ENCODE measurements at regions not wholly inside any gene's neighbourhood (a gene's known extent, or its start where the extent isn't known, plus 50 kb on each side); places are given as distances from the start of the nearest gene placed in this dataset.

DNA sequence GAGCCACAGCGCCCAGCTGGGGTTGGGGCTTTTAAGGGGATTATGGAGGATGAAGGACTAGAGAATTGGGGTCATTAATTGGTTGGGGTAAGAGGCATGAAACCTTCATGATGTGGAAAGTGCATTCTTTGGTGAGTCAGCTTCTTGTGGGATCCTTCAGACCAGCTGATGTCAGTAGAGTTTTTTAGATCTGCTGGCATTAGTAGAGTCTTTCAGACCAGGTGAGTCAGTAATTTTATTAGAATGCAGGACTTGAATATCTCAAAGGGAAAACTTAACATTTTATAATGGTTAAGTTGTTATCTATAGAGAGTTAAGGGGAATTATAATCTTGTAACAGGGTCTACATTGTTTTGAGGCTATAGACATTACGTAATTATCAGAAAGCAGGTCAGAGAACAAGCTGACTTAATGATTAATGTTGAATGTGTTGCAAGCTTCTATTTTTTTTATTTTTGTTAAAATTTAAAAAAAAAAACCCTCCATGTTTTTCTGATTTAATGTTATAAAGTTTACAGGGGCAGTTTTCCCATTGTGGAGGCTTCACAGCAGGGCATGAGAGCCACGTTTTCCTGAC is 160.9 kb upstream of the FMN2 start:
- Histone ChIP-seq H3K4me3 (ENCODE audit: low read depth, low read length, poor library complexity, severe bottlenecking) (no peak overlapping the region), H3K27me3 (replicated peaks; ENCODE audit: insufficient read depth, low read depth, low read length, poor library complexity) (no peaks in the 10 kb centered on the region), H3K4me1 (ENCODE audit: insufficient read depth, low read length, poor library complexity, severe bottlenecking) (no peaks in the 10 kb centered on the region), H3K36me3 (ENCODE audit: insufficient read depth, low read length, poor library complexity, severe bottlenecking) (no peaks in the 10 kb centered on the region), H3K9me3 (ENCODE audit: low read depth, low read length, poor library complexity, severe bottlenecking) (no peaks in the 10 kb centered on the region), H3K27ac (ENCODE audit: low read depth, low read length, poor library complexity, severe bottlenecking) (no peak overlapping the region)
- no TSS peak for BruUV-seq (replicated peaks)
- no peak for TF ChIP-seq EZH2 (IDR thresholded peaks at IDR 0.05; ENCODE audit: borderline replicate concordance, low read depth, low read length, poor library complexity, severe bottlenecking)
- TF ChIP-seq, protein P1, sequence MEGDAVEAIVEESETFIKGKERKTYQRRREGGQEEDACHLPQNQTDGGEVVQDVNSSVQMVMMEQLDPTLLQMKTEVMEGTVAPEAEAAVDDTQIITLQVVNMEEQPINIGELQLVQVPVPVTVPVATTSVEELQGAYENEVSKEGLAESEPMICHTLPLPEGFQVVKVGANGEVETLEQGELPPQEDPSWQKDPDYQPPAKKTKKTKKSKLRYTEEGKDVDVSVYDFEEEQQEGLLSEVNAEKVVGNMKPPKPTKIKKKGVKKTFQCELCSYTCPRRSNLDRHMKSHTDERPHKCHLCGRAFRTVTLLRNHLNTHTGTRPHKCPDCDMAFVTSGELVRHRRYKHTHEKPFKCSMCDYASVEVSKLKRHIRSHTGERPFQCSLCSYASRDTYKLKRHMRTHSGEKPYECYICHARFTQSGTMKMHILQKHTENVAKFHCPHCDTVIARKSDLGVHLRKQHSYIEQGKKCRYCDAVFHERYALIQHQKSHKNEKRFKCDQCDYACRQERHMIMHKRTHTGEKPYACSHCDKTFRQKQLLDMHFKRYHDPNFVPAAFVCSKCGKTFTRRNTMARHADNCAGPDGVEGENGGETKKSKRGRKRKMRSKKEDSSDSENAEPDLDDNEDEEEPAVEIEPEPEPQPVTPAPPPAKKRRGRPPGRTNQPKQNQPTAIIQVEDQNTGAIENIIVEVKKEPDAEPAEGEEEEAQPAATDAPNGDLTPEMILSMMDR (conservative IDR thresholded peaks at IDR 0.05; ENCODE audit: low read depth, low read length): no peak
- no peak for DNase-seq (ENCODE audit: low spot score)
- CTCF ChIA-PET: no interaction called here
- intact Hi-C loops (cut with micrococcal nuclease; ENCODE audit: unreplicated experiment): no loop called here
- POLR2A ChIA-PET (ENCODE audit: low non-redundant PET): no interaction called here

DNA sequence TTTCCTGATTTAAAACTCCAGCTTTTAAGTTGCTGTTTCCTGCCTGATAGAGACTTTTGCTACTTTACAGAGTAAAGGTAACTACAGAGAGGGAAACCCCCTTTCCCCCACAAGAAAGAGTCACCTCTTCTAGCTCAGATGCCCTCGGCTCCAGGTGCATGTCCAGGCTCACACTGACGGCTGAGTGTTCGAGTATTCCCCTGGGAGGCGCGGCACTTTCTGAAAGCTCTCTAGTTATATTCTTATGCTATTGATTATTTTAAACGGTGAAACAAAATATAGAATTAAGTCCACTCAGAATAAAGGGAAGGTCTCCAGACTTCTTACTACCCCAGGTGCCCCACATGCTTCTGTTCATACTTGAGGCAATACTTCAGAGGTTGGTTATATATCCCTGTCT is 160.3 kb upstream of the FMN2 start:
- intact Hi-C loops (cut with micrococcal nuclease; ENCODE audit: unreplicated experiment): no loop called here
- no TSS peak for BruUV-seq (replicated peaks)
- POLR2A ChIA-PET (ENCODE audit: low non-redundant PET): no interaction called here
- Histone ChIP-seq H3K9me3 (ENCODE audit: low read depth, low read length, poor library complexity, severe bottlenecking) (no peaks in the 10 kb centered on the region), H3K27me3 (replicated peaks; ENCODE audit: insufficient read depth, low read depth, low read length, poor library complexity) (no peaks in the 10 kb centered on the region), H3K4me1 (ENCODE audit: insufficient read depth, low read length, poor library complexity, severe bottlenecking) (no peaks in the 10 kb centered on the region), H3K4me3 (ENCODE audit: low read depth, low read length, poor library complexity, severe bottlenecking) (no peak overlapping the region), H3K27ac (ENCODE audit: low read depth, low read length, poor library complexity, severe bottlenecking) (no peak overlapping the region), H3K36me3 (ENCODE audit: insufficient read depth, low read length, poor library complexity, severe bottlenecking) (no peaks in the 10 kb centered on the region)
- TF ChIP-seq, protein P1 (conservative IDR thresholded peaks at IDR 0.05; ENCODE audit: low read depth, low read length): no peak
- no peak for TF ChIP-seq EZH2 (IDR thresholded peaks at IDR 0.05; ENCODE audit: borderline replicate concordance, low read depth, low read length, poor library complexity, severe bottlenecking)
- DNase-seq (ENCODE audit: low spot score): no peak
- CTCF ChIA-PET: no interaction called here

DNA sequence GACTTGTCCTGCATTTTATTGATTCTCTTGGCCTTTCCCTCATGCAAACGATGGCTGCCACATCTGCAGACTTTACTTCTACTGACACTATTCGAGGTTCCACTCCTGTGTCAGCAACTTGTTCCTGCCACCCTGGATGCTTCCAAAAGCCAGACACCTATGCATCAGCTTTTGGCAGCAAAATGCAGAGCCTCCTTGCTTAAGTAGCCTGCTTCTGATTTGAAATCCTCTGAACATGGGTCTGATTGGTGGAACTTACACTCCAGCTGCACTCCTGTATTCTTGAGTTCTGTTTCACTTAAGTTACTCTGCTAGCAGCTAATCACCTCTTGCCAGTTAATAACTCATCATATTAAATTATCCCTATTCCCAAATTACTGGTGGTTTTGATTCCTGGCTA is 152.1 kb upstream of the FMN2 start:
- ChIA-PET CTCF (no interaction called here), POLR2A (ENCODE audit: low non-redundant PET) (no interaction called here)
- Histone ChIP-seq H3K27me3 (replicated peaks; ENCODE audit: insufficient read depth, low read depth, low read length, poor library complexity) (no peaks in the 10 kb centered on the region), H3K36me3 (ENCODE audit: insufficient read depth, low read length, poor library complexity, severe bottlenecking) (no peaks in the 10 kb centered on the region), H3K4me3 (ENCODE audit: low read depth, low read length, poor library complexity, severe bottlenecking) (no peak overlapping the region), H3K4me1 (ENCODE audit: insufficient read depth, low read length, poor library complexity, severe bottlenecking) (no peaks in the 10 kb centered on the region), H3K27ac (ENCODE audit: low read depth, low read length, poor library complexity, severe bottlenecking) (no peak overlapping the region), H3K9me3 (ENCODE audit: low read depth, low read length, poor library complexity, severe bottlenecking) (no peaks in the 10 kb centered on the region)
- DNase-seq (ENCODE audit: low spot score): no peak
- no TSS peak for BruUV-seq (replicated peaks)
- intact Hi-C loops (cut with micrococcal nuclease; ENCODE audit: unreplicated experiment): no loop called here
- TF ChIP-seq EZH2 (IDR thresholded peaks at IDR 0.05; ENCODE audit: borderline replicate concordance, low read depth, low read length, poor library complexity, severe bottlenecking): no peak
- TF ChIP-seq, protein P1 (conservative IDR thresholded peaks at IDR 0.05; ENCODE audit: low read depth, low read length): no peak
